H1 (cell line): ENCODE measurements at regions not wholly inside any gene's neighbourhood (a gene's known extent, or its start where the extent isn't known, plus 50 kb on each side); places are given as distances from the start of the nearest gene placed in this dataset.

Experiments
- CTCF ChIA-PET: fragments of 300-600 bp; sonication (Branson Sonifier 250); formaldehyde crosslinking; loops from one replicate; lab custom pipeline; 2021; ENCODE audit not compliant: partially characterized antibody; lab: Charles Lee
- POLR2A ChIA-PET: fragments of 300-600 bp; sonication (Branson Sonifier 250); formaldehyde crosslinking; loops from one replicate; lab custom pipeline; 2021; ENCODE audit warnings: inconsistent platforms; ENCODE audit not compliant: partially characterized antibody; lab: Charles Lee
- DNase-seq, 2 experiments: peaks; one replicate each; pipeline versions ENCODE4 v3.0.0 to v3.0.0-alpha.2; 2010 to 2022; ENCODE audit warnings: low spot score in 2 of 2, low read depth in 1 of 2, mixed read lengths in 1 of 2
- FAIRE-seq: peaks from 2 replicates; lab custom pipeline; 2011; peaks lifted over from hg19 to GRCh38; lab: Jason Lieb, UNC
- H2AFZ ChIP-seq: 2 replicates; pipeline ENCODE4 v1.8.1; 2012; ENCODE audit warnings: low read length, inconsistent platforms
- H2AK5ac ChIP-seq: 2 replicates; pipeline ENCODE4 v1.6.1; 2013; ENCODE audit warnings: low read depth, low read length
- H2BK120ac ChIP-seq: replicated peaks from 2 replicates; pipeline ENCODE3; 2013; ENCODE audit warnings: low read depth, low read length, inconsistent platforms
- H2BK12ac ChIP-seq: 2 replicates; pipeline ENCODE4 v1.6.1; 2013; ENCODE audit warnings: low read depth, low read length
- H2BK15ac ChIP-seq: 2 replicates; pipeline ENCODE4 v1.6.1; 2013; ENCODE audit warnings: low read length
- H2BK20ac ChIP-seq: 2 replicates; pipeline ENCODE4 v1.6.1; 2013; ENCODE audit warnings: low read length
- H2BK5ac ChIP-seq: 2 replicates; pipeline ENCODE4 v1.6.1; 2013; ENCODE audit warnings: low read depth, low read length
- H3K14ac ChIP-seq: 2 replicates; pipeline ENCODE4 v1.6.1; 2013; ENCODE audit warnings: inconsistent platforms; ENCODE audit not compliant: insufficient read length
- H3K18ac ChIP-seq: 2 replicates; pipeline ENCODE4 v1.6.1; 2013; ENCODE audit warnings: low read length; ENCODE audit errors: extremely low read depth
- H3K23ac ChIP-seq: 2 replicates; pipeline ENCODE4 v1.6.1; 2013; ENCODE audit warnings: inconsistent platforms; ENCODE audit not compliant: insufficient read length
- H3K23me2 ChIP-seq: 2 replicates; pipeline ENCODE4 v1.6.1; 2013; ENCODE audit warnings: low read depth, low read length
- H3K27ac ChIP-seq: 2 replicates; pipeline ENCODE4 v1.6.1; 2011; ENCODE audit warnings: low read depth, low read length, inconsistent platforms
- H3K27me3 ChIP-seq, 4 experiments: replicated peaks in 1 of 4; 1 replicate in 1 of 4; 2 replicates in 3 of 4; pipeline versions ENCODE4 v1.6.1 to v1.8.1; 2011 to 2013; ENCODE audit warnings: low read length in 3 of 4, mild to moderate bottlenecking in 3 of 4, inconsistent platforms in 2 of 4, mixed read lengths in 2 of 4, moderate library complexity in 1 of 4; ENCODE audit not compliant: control insufficient read depth in 3 of 4, insufficient read depth in 3 of 4; ENCODE audit errors: extremely low read depth in 1 of 4
- H3K36me3 ChIP-seq, 4 experiments: 2 replicates each; pipeline versions ENCODE4 v1.6.1 to v1.8.1; 2011 to 2013; ENCODE audit warnings: mild to moderate bottlenecking in 4 of 4, low read length in 3 of 4, moderate library complexity in 2 of 4, control low read depth in 1 of 4, inconsistent platforms in 1 of 4; ENCODE audit not compliant: insufficient read depth in 4 of 4, control insufficient read depth in 2 of 4
- H3K4ac ChIP-seq: replicated peaks from 2 replicates; pipeline ENCODE3; 2013; ENCODE audit warnings: low read length, low read depth, mixed read lengths, inconsistent platforms; ENCODE audit not compliant: insufficient read length
- H3K4me1 ChIP-seq, 4 experiments: replicated peaks in 1 of 4; 1 replicate in 1 of 4; 2 replicates in 3 of 4; pipeline versions ENCODE4 v1.6.1 to v1.8.1; 2011 to 2013; ENCODE audit warnings: low read length in 3 of 4, inconsistent platforms in 2 of 4, mixed read lengths in 1 of 4; ENCODE audit not compliant: insufficient read depth in 4 of 4, control insufficient read depth in 3 of 4
- H3K4me2 ChIP-seq, 2 experiments: 2 replicates each; pipeline versions ENCODE4 v1.6.1 to v1.8.1; 2011 to 2013; ENCODE audit warnings: low read depth in 2 of 2, low read length in 2 of 2, control low read depth in 1 of 2, inconsistent platforms in 1 of 2, mild to moderate bottlenecking in 1 of 2; ENCODE audit not compliant: insufficient read depth in 1 of 2
- H3K4me3 ChIP-seq, 4 experiments: fragments of 200-600, 300-600 bp in 1 of 4; sonication (generic), shearing (Covaris generic), sonication (Bioruptor Twin) in 1 of 4; 2 replicates each; pipeline versions ENCODE4 v1.5.1 to v1.8.1; 2011 to 2016; ENCODE audit warnings: low read length in 4 of 4, low read depth in 3 of 4, control low read depth in 2 of 4, inconsistent platforms in 2 of 4, mild to moderate bottlenecking in 2 of 4, mixed read lengths in 1 of 4, moderate library complexity in 1 of 4; ENCODE audit not compliant: insufficient read depth in 2 of 4; ENCODE audit errors: extremely low read depth in 1 of 4
- H3K56ac ChIP-seq: replicated peaks from 2 replicates; pipeline ENCODE3; 2013; ENCODE audit warnings: low read depth, mild to moderate bottlenecking, mixed read lengths, low read length, inconsistent platforms; ENCODE audit not compliant: insufficient read length
- H3K79me1 ChIP-seq: 2 replicates; pipeline ENCODE4 v1.6.1; 2013; ENCODE audit warnings: low read depth, low read length, control low read depth
- H3K79me2 ChIP-seq, 2 experiments: 2 replicates each; pipeline versions ENCODE4 v1.6.1 to v1.8.1; 2012 to 2013; ENCODE audit warnings: low read length in 2 of 2, mild to moderate bottlenecking in 2 of 2, inconsistent platforms in 1 of 2; ENCODE audit not compliant: insufficient read depth in 2 of 2, control insufficient read depth in 1 of 2
- H3K9ac ChIP-seq, 4 experiments: replicated peaks in 1 of 4; 1 replicate in 1 of 4; 2 replicates in 3 of 4; pipeline versions ENCODE4 v1.6.1 to v1.8.1; 2011 to 2013; ENCODE audit warnings: low read depth in 3 of 4, low read length in 3 of 4, control low read depth in 2 of 4, mild to moderate bottlenecking in 2 of 4, moderate library complexity in 2 of 4, inconsistent platforms in 1 of 4; ENCODE audit errors: extremely low read depth in 1 of 4
- H3K9me3 ChIP-seq, 2 experiments: 2 replicates each; pipeline versions ENCODE4 v1.6.1 to v1.8.1; 2012 to 2013; ENCODE audit warnings: mild to moderate bottlenecking in 2 of 2, moderate library complexity in 2 of 2, control low read depth in 1 of 2, inconsistent platforms in 1 of 2, low read depth in 1 of 2, low read length in 1 of 2, mixed read lengths in 1 of 2; ENCODE audit not compliant: insufficient read depth in 2 of 2
- H4K20me1 ChIP-seq, 2 experiments: replicated peaks in 1 of 2; 2 replicates each; pipeline versions ENCODE3 to v1.8.1; 2011 to 2013; ENCODE audit warnings: inconsistent platforms in 2 of 2, low read length in 2 of 2, mild to moderate bottlenecking in 1 of 2; ENCODE audit not compliant: insufficient read depth in 2 of 2, control insufficient read depth in 1 of 2
- H4K5ac ChIP-seq: 2 replicates; pipeline ENCODE4 v1.6.1; 2013; ENCODE audit warnings: low read length, low read depth, mixed read lengths, inconsistent platforms; ENCODE audit not compliant: insufficient read length
- H4K8ac ChIP-seq: 2 replicates; pipeline ENCODE4 v1.8.0; 2013; ENCODE audit warnings: mild to moderate bottlenecking, moderate library complexity, low read length, inconsistent platforms; ENCODE audit not compliant: insufficient read depth; ENCODE audit errors: extremely low read depth
- H4K91ac ChIP-seq: replicated peaks from 2 replicates; pipeline ENCODE3; 2013; ENCODE audit warnings: low read length, mixed read lengths, inconsistent platforms; ENCODE audit not compliant: insufficient read length
- BCL11A ChIP-seq, 2 experiments: IDR thresholded peaks; one replicate each; pipeline ENCODE4 v1.6.1; 2011; ENCODE audit warnings: low read depth in 2 of 2, low read length in 2 of 2, mild to moderate bottlenecking in 2 of 2
- CHD1 ChIP-seq: IDR thresholded peaks from 2 replicates; pipeline ENCODE4 v1.6.1; 2012; ENCODE audit warnings: low read depth, low read length, improper control_type of control experiment
- HDAC2 ChIP-seq, 2 experiments: fragments of 300-600 bp in 1 of 2; sonication (generic) in 1 of 2; IDR thresholded peaks; 2 replicates each; pipeline ENCODE4 v1.6.1; 2011 to 2012; ENCODE audit warnings: low read depth in 2 of 2, low read length in 2 of 2, mild to moderate bottlenecking in 2 of 2, moderate library complexity in 2 of 2, borderline replicate concordance in 1 of 2, inconsistent platforms in 1 of 2
- HDAC6 ChIP-seq: IDR thresholded peaks from one replicate; pipeline ENCODE4 v1.7.1; 2012; ENCODE audit warnings: low read depth, mild to moderate bottlenecking, inconsistent platforms, low read length, moderate library complexity
- KDM5A ChIP-seq: fragments of 200-600 bp; IDR thresholded peaks from 2 replicates; pipeline ENCODE4 v1.7.1; 2012; ENCODE audit warnings: mild to moderate bottlenecking, low read length, inconsistent platforms, mixed read lengths
- MAFK ChIP-seq: IDR thresholded peaks from 2 replicates; pipeline ENCODE4 v1.6.1; 2012; ENCODE audit warnings: low read depth, mild to moderate bottlenecking, improper control_type of control experiment, low read length
- POLR2AphosphoS5 ChIP-seq: IDR thresholded peaks from 2 replicates; pipeline ENCODE4 v1.6.1; 2011; ENCODE audit warnings: low read depth, low read length
- SIX5 ChIP-seq: IDR thresholded peaks from 2 replicates; pipeline ENCODE4 v1.6.1; 2011; ENCODE audit warnings: mild to moderate bottlenecking, low read depth, low read length
- SRF ChIP-seq: IDR thresholded peaks from 2 replicates; pipeline ENCODE4 v1.6.1; 2011; ENCODE audit warnings: mild to moderate bottlenecking, low read depth, low read length, moderate library complexity
- SUZ12 ChIP-seq: fragments of 200-600 bp; sonication (generic); IDR thresholded peaks from 2 replicates; pipeline ENCODE4 v1.6.1; 2012; ENCODE audit warnings: mild to moderate bottlenecking, inconsistent platforms, low read length, moderate library complexity, mixed read lengths
- WGBS, 2 experiments: shearing (Covaris generic) in 1 of 2; methylation state at CpG; one replicate each; pipeline versions ENCODE4 v1.1.6 to v1.1.7; 2013 to 2015; ENCODE audit warnings: low lambda C conversion rate in 2 of 2, mixed read lengths in 2 of 2, inconsistent platforms in 1 of 2, low coverage in 1 of 2, missing lambda C conversion rate in 1 of 2; ENCODE audit not compliant: insufficient replicate concordance in 2 of 2, insufficient coverage in 1 of 2, insufficient read length in 1 of 2; ENCODE audit errors: extremely low coverage in 1 of 2, missing lambda C conversion rate in 1 of 2; 5-methylcytosine and 5-hydroxymethylcytosine counted together
- TF ChIP-seq, protein P1 (sequence below): IDR thresholded peaks from 2 replicates; pipeline ENCODE4 v1.6.1; 2011; ENCODE audit warnings: low read depth, mild to moderate bottlenecking, low read length; ENCODE audit not compliant: insufficient read depth
- TF ChIP-seq, protein P2 (sequence below): IDR thresholded peaks from 2 replicates; pipeline ENCODE4 v1.6.1; 2012; ENCODE audit warnings: inconsistent platforms

DNA sequence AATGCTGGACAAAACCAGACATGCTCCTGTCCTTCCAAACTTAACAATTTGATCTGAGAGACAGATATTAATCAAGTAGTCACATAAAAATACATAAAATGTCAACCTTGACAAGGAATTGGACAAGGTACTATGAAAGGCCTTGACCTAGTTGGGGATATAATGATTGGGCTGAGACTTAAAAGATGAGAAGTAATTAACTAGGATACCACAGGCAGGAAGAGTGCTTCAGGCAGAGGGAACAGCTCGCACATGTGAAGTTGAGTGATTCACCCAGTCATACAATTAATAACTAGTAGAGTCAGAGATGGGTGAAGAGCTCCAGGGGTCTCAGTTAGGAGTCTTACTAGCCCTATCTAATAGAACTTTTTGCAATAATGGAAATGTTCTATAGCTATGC, 259.5 kb downstream of the MSRB3 start:
- CTCF ChIA-PET: interaction anchor here (0.8 to 1.5 kb wide), 3 partner anchors 8 to 64 kb away, joined by 3 read pairs; no protein-coding TSS in a partner anchor
- POLR2A ChIA-PET: no interaction called here

More for the DNA sequence above, 259.5 kb downstream of the MSRB3 start:
- Histone ChIP-seq H2BK20ac (no peak overlapping the region), H3K36me3 (no peaks in the 10 kb centered on the region), H3K23me2 (no peaks in the 10 kb centered on the region), H2AK5ac (no peak overlapping the region), H2BK5ac (no peak overlapping the region), H3K4ac (no peak overlapping the region), H4K5ac (no peak overlapping the region), H3K9ac (no peak overlapping the region), H3K27ac (no peak overlapping the region), H3K4me2 (no peak overlapping the region), H3K4me3 (no peak overlapping the region), H3K56ac (no peak overlapping the region), H3K9me3 (peaks cover 3 to 8% of the 10 kb centered on the region in 2 experiments; a peak in 3 of 4 replicates), H2AFZ (no peak overlapping the region), H2BK15ac (no peak overlapping the region), H2BK12ac (no peak overlapping the region), H3K23ac (no peak overlapping the region), H4K8ac (no peak overlapping the region), H3K27me3 (no peaks in the 10 kb centered on the region), H3K4me1 (peaks cover 0 to 8% (median 3%) of the 10 kb centered on the region in 4 experiments; a peak in 3 of 7 replicates), H4K91ac (no peak overlapping the region), H4K20me1 (no peaks in the 10 kb centered on the region), H2BK120ac (no peak overlapping the region), H3K79me2 (no peaks in the 10 kb centered on the region), H3K18ac (no peak overlapping the region)
- FAIRE-seq: no peak
- WGBS, 2 experiments: 73% methylated on average over 1 of the region's 1 CpG; no CpG with 5 or more reads in 1 of the 2 experiments
- DNase-seq: no peak
- TF ChIP-seq, protein P1, sequence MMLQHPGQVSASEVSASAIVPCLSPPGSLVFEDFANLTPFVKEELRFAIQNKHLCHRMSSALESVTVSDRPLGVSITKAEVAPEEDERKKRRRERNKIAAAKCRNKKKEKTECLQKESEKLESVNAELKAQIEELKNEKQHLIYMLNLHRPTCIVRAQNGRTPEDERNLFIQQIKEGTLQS: no peak
- TF ChIP-seq CHD1 (no peak), POLR2AphosphoS5 (no peak), SUZ12 (no peak), SRF (no peak), SIX5 (no peak), KDM5A (no peak), HDAC2 (IDR thresholded peaks at IDR 0.05; ENCODE audit: borderline replicate concordance in 1 of 2, low read depth in 2 of 2, low read length in 2 of 2) (no peak), HDAC6 (no peak), MAFK (no peak), BCL11A (IDR thresholded peaks at IDR 0.05; ENCODE audit: low read depth in 2 of 2, low read length in 2 of 2) (no peak)
- TF ChIP-seq, protein P2, sequence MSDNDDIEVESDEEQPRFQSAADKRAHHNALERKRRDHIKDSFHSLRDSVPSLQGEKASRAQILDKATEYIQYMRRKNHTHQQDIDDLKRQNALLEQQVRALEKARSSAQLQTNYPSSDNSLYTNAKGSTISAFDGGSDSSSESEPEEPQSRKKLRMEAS: no peak
- TF ChIP-seq, all 59 proteins: peak for 0
- Histone ChIP-seq H3K14ac (no peak overlapping the region), H3K79me1 (no peaks in the 10 kb centered on the region)
